ENCODE measurements at regions not wholly inside any gene's neighbourhood (a gene's known extent, or its start where the extent isn't known, plus 50 kb on each side); places are given as distances from the start of the nearest gene placed in this dataset.

DNA sequence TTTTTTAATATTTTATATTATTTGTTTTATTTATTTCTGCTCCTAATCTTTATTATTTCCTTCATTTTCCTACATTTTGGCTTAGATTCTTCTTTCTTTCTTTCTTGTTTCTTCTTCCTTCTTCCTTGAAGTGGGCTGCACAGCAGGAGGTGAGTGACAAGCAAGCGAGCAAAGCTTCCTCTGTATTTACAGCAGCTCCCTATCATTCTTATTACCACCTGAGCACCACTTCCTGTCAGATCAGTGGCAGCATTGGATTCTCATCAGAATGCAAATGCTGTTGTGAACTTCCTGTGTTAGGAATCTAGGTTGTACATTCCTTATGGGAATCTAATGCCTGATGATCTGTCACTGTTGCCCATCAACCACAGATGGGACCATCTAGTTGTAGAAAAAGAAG, 784.9 kb upstream of the LUZP2 start:
- no peaks in the 10 kb centered on the region for H3K4me1 Mint-ChIP-seq
- peaks cover 5 to 13% (median 8%) of the 10 kb centered on the region in 3 donors for H3K9me3 Mint-ChIP-seq
- no peaks in the 10 kb centered on the region for H3K36me3 Mint-ChIP-seq
- no peaks in the 10 kb centered on the region for H3K27me3 Mint-ChIP-seq
- no peak overlapping the region for H3K4me3 Mint-ChIP-seq
- H3K27ac Mint-ChIP-seq: no peak overlapping the region

DNA sequence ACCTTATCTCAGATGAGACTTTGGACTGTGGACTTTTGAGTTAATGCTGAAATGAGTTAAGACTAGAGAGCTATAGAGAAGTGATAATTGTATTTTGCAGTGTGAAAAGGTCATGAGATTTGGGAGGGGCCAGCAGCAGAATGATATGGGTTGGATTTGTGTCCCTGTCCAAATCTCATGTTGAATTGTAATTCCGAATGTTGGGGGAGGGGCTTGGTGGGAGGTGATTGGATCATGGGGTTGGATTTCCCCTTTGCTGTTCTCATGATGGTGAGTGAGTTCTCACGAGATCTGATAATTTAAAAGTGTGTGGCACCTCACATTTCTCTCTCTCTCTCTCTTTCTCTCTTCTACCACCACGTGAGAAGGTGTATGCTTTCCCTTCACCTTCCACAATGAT, 777.8 kb upstream of the LUZP2 start:
- Mint-ChIP-seq H3K4me3 (no peak overlapping the region), H3K27me3 (no peaks in the 10 kb centered on the region), H3K36me3 (no peaks in the 10 kb centered on the region), H3K4me1 (no peaks in the 10 kb centered on the region), H3K9me3 (no peaks in the 10 kb centered on the region), H3K27ac (no peak overlapping the region)

DNA sequence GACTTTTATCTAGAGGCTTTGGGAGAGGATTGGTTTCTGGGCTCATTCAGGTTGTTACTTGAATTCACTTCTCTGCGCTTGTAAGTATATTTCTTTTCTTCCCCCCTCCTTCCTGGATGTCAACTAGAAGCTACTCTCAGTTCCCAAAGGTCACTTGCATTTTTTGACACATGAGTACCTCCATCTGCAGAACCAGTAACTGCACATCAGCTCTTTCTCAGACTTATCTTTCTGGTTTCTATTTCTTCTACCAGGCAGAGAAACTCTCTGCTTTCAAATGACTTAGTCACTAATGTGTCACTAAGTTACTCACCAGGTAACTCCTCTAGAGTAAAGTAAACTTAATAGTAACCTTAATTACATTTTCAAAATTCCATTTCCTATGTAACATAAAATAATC, 773.0 kb upstream of the LUZP2 start:
- no peaks in the 10 kb centered on the region for H3K27me3 Mint-ChIP-seq
- H3K9me3 Mint-ChIP-seq: peaks cover 0 to 3% (median 2%) of the 10 kb centered on the region in 3 donors
- H3K36me3 Mint-ChIP-seq: peaks cover 3% of the 10 kb centered on the region
- H3K27ac Mint-ChIP-seq: no peak overlapping the region
- H3K4me3 Mint-ChIP-seq: no peak overlapping the region
- H3K4me1 Mint-ChIP-seq: no peaks in the 10 kb centered on the region

DNA sequence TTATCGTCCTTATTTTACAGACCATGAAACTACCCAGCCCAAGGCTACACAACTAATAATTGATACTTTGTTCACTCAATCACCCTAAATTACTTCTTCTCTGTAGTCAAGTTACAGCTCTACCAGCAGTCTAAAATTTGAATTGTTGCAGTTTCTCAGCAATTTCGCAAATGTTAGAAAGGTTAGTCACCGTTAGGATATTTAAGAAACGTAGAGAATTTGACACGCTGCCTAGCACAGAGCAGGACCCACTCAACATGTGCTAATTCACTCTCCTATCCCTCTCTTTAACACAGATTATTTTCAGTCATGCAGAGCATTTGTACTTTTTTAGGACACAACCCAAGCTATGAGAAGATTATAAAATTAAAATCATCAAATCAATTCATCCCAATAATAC, 771.1 kb upstream of the LUZP2 start:
- H3K4me3 Mint-ChIP-seq: no peak overlapping the region
- no peak overlapping the region for H3K27ac Mint-ChIP-seq
- H3K27me3 Mint-ChIP-seq: no peaks in the 10 kb centered on the region
- H3K4me1 Mint-ChIP-seq: no peaks in the 10 kb centered on the region
- peaks cover 3% of the 10 kb centered on the region for H3K36me3 Mint-ChIP-seq
- H3K9me3 Mint-ChIP-seq: peaks cover 0 to 3% (median 2%) of the 10 kb centered on the region in 3 donors

DNA sequence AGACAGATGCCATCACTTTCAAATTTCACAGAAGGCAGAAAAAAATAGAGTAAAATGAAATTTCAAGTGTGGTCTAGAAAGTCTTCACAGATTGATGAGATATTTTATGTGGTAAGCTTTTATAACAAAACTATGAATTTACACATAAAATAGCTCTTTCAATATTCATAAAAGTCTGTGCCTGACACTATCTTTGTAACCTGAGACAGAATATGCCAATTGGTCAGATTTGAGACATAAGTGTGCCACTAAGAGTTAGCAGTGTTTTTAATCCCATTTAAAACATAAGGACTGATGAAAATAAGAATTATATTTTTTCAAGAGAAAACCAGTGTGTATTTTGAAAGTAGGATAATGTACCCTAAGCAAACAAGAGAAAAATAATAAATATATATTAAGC, 769.5 kb upstream of the LUZP2 start:
- Mint-ChIP-seq H3K9me3 (peaks cover 0 to 3% (median 2%) of the 10 kb centered on the region in 3 donors), H3K4me1 (no peaks in the 10 kb centered on the region), H3K27me3 (no peaks in the 10 kb centered on the region), H3K36me3 (peaks cover 3% of the 10 kb centered on the region), H3K4me3 (no peak overlapping the region), H3K27ac (no peak overlapping the region)

DNA sequence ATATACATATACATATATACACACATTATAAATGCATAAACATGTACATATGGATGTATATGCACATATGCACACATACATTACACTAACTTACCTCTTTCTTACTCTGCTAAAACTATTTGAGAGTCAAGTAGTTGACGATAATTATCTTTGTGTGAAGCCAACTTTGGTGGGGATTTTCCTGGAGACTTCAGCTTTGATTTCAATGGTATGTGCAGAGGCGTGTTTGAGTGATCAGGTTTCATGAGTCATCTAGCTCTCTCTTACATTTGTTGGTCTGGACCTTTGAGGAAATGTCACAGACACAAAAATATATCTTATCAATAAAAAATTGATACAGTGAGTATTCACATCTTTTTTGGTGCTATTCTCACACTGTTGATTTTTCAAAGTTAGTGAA, 769.1 kb upstream of the LUZP2 start:
- H3K4me1 Mint-ChIP-seq: no peaks in the 10 kb centered on the region
- H3K9me3 Mint-ChIP-seq: peaks cover 0 to 3% (median 2%) of the 10 kb centered on the region in 3 donors
- H3K27me3 Mint-ChIP-seq: no peaks in the 10 kb centered on the region
- H3K27ac Mint-ChIP-seq: no peak overlapping the region
- H3K4me3 Mint-ChIP-seq: no peak overlapping the region
- H3K36me3 Mint-ChIP-seq: peaks cover 3% of the 10 kb centered on the region

DNA sequence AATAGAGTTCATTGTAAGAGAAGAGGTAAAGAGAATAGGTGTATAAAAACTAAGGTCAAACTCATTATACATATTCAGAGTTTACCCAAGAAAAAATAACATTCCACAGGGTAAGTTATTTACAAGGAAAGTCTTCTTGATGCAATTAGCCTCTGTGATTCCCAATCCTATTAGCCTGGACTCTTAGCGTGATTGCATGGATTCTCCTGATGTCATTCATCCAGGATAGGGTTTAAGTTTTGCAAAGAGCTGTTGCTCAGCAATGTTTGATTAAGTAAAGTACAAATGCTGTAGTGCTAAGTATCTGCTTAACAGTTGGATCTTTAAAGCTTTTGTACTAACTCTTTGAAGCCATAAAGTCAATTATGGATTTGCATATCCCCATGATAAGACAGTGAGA, 767.8 kb upstream of the LUZP2 start:
- Mint-ChIP-seq H3K27me3 (no peaks in the 10 kb centered on the region), H3K36me3 (peaks cover 3% of the 10 kb centered on the region), H3K27ac (no peak overlapping the region), H3K9me3 (peaks cover 0 to 3% (median 3%) of the 10 kb centered on the region in 3 donors), H3K4me1 (no peaks in the 10 kb centered on the region), H3K4me3 (no peak overlapping the region)

DNA sequence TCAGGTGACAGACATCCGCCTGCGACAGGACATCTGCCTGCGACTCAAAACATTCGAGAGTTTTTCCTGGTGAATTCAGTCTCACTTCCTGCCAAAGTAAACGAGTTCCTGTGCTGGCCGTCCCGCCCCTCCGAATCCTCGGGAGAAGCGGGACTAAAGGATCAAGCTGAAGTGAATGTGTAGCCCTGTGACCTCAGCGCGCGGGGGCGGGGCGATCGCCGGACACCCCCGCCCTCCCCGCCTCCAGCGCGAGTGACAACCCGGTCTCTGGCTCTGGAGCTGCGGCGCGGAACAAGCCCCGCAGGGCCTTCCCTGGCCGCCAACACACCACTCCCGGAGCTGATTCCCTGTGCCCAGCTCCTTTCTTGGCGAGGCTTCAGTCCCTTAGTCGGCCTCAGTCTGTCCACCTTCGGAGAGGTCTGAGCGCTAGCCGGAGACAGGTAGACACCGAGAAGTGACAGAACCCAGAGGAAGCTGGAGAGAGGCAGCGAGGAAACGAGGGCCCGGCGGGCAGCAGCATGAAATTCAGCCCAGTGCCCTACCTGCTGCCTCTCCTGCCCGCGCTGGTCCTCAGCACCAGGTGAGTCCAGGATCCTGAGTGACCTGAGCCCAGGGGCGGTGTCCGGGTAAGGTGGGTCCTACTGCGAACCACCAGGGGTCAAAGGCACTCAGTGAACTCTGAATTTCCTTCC, 766.4 kb upstream of the LUZP2 start:
- no peaks in the 10 kb centered on the region for H3K4me1 Mint-ChIP-seq
- peaks cover 5% of the 10 kb centered on the region for H3K36me3 Mint-ChIP-seq
- no peak overlapping the region for H3K4me3 Mint-ChIP-seq
- H3K27ac Mint-ChIP-seq: no peak overlapping the region
- peaks cover 3 to 6% (median 3%) of the 10 kb centered on the region in 3 donors for H3K9me3 Mint-ChIP-seq
- no peaks in the 10 kb centered on the region for H3K27me3 Mint-ChIP-seq

DNA sequence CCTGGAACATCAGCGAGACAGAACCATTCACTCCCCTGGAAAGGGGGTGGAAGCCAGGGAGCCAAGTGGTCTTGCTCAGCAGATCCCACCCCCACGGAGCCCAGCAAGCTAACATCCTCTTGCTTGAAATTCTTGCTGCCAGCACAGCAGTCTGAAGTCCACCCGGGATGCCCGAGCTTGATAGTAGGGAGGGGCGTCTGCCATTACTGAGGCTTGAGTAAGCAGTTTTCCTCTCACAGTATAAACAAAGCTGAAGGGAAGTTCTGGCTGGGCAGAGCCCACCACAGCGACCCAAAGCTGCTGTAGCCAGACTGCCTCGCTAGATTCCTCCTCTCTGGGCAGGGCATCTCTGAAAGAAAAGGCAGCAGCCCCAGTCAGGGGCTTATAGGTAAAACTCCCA, 764.8 kb upstream of the LUZP2 start:
- H3K27ac Mint-ChIP-seq: no peak overlapping the region

DNA sequence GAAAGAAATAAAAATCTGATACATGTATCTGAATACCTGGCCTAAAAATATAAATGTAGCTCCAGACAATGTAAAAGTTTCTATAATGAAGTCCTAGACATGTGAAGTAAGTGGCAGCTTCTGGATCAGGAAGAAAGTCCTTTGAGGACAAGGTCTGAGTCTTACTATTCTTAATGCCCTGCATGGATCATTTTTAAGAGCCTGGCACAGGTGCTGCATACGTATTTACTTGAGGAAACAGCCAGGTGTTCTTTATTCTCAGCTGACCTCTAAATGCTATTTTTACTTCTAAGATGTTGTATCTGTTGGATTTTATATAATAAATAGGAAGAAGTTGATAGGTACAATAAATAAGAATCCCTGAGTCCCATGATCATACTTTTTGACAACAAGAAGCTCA, 750.0 kb upstream of the LUZP2 start:
- Mint-ChIP-seq H3K27me3 (no peaks in the 10 kb centered on the region), H3K27ac (no peak overlapping the region), H3K9me3 (peaks cover 4 to 6% (median 4%) of the 10 kb centered on the region in 3 donors), H3K36me3 (no peaks in the 10 kb centered on the region), H3K4me3 (no peak overlapping the region), H3K4me1 (no peaks in the 10 kb centered on the region)

More for the DNA sequence above, 764.8 kb upstream of the LUZP2 start:
- Mint-ChIP-seq H3K9me3 (peaks cover under 1 to 8% (median 6%) of the 10 kb centered on the region in 3 donors), H3K36me3 (peaks cover 2% of the 10 kb centered on the region), H3K27me3 (no peaks in the 10 kb centered on the region), H3K4me1 (no peaks in the 10 kb centered on the region), H3K4me3 (no peak overlapping the region)

DNA sequence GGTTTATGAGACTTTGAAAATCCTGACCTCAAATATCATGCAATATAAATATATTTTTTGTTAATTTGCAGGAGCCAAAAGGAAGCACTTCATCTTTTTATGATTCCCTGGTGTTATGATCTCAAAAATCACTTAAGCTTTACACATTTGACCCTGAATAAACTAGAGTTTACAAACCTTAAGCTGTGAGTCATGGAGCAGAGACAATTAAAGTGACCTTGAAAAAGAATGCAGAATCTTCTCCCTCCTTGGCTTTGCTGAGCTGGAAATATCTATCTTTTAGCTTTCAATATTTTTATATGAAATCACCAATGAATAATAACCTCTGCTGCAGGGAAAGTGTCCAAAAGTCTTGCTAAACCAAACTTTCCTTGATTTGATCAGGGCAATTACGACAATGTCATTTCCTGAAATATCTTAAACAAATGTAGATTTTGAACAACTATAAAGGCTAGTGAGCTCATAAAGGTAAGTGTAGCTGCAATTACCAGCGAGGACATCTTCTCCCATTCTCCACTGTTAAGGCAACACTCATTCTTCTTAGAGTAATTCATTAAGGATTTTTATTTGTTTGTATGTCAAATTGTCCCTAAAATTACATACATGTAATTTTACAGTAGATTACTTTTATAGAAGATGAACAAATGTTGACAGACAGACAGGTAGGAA, 747.0 kb upstream of the LUZP2 start:
- Mint-ChIP-seq H3K4me1 (no peaks in the 10 kb centered on the region), H3K4me3 (no peak overlapping the region), H3K27me3 (no peaks in the 10 kb centered on the region), H3K9me3 (peaks cover 0 to 3% (median 2%) of the 10 kb centered on the region in 3 donors), H3K27ac (no peak overlapping the region), H3K36me3 (no peaks in the 10 kb centered on the region)

DNA sequence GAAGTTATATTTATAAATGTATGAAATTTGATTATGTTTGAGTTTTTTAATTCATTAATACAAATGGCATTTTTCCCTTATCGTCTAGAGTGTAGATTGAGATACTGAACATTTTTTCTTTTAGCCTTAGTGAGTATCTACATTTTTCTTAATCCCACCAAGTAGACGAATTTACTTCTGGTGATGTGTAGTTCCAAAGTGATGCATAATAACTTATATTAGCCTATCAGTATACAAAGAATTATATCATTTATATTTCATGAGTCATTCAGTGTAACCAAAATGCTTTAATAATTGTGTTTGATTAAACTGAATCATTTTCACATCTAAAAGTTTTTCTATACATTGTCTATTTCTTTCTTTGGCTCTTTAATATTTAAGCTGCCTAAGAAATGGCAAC, 745.6 kb upstream of the LUZP2 start:
- H3K9me3 Mint-ChIP-seq: peaks cover 0 to 3% (median 2%) of the 10 kb centered on the region in 3 donors
- no peak overlapping the region for H3K4me3 Mint-ChIP-seq
- H3K27ac Mint-ChIP-seq: no peak overlapping the region
- no peaks in the 10 kb centered on the region for H3K27me3 Mint-ChIP-seq
- no peaks in the 10 kb centered on the region for H3K4me1 Mint-ChIP-seq
- no peaks in the 10 kb centered on the region for H3K36me3 Mint-ChIP-seq

DNA sequence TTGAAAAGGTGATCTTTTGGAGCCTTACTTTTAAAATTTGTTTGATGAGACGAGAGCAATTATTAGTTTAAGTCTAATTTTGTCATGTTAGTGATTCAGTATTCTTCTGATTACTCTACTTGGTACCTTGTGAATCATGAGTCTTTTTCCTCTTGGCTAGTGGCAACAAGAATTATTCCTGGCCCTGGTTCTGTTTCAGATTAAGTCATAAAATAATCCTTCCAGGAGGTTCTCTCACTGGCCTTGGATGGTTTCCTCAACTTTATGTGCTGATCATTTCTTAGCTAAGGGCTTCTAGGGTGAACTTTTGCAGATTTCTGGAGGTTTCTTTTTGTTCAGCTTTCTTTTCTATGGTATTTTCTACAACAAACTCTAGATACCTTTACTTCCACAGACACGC, 741.8 kb upstream of the LUZP2 start:
- Mint-ChIP-seq H3K9me3 (peaks cover 0 to 2% (median 0%) of the 10 kb centered on the region in 3 donors), H3K27ac (no peak overlapping the region), H3K4me1 (no peaks in the 10 kb centered on the region), H3K36me3 (no peaks in the 10 kb centered on the region), H3K4me3 (no peak overlapping the region), H3K27me3 (no peaks in the 10 kb centered on the region)

DNA sequence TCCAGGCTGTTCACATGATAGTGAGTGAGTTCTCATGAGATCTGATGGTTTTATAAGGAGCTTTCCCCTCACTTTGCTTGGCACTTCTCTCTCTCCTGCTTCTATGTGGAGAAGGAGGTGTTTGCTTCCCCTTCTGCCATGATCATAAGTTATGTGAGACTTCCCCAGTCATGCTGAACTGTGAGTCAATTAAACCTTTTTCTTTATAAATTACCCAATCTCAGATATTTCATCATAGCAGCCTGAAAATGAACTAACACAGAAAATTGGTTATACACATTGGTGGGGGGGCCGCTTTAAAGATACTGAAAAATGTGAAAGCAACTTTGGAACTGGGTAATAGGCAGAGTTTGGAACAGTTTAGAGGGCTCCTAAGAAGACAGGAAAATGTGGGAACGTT, 741.1 kb upstream of the LUZP2 start:
- Mint-ChIP-seq H3K9me3 (peaks cover 0 to 2% (median 2%) of the 10 kb centered on the region in 3 donors), H3K36me3 (no peaks in the 10 kb centered on the region)

DNA sequence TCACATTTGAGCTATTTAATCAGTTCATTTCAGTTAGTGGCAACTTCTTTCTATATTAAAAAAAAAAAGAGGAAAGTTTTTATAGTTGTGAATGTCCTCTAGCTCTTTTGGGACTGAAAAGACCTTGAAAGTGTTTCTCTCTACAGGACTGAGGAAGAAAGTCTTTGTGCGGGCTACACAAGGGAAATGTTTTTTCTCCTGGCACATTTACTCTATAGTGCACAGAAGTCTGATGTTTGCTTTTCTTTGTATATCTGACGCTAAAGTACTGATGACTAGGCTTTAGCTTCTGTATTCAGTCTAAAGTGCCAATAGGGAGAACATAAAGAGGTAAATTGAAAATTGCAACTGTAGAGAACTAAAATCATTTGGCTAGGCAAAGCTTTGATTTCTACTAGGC, 737.4 kb upstream of the LUZP2 start:
- no peak overlapping the region for H3K27ac Mint-ChIP-seq
- no peak overlapping the region for H3K4me3 Mint-ChIP-seq
- H3K9me3 Mint-ChIP-seq: peaks cover 0 to 7% (median 3%) of the 10 kb centered on the region in 3 donors
- no peaks in the 10 kb centered on the region for H3K36me3 Mint-ChIP-seq
- no peaks in the 10 kb centered on the region for H3K27me3 Mint-ChIP-seq
- no peaks in the 10 kb centered on the region for H3K4me1 Mint-ChIP-seq

More for the DNA sequence above, 741.1 kb upstream of the LUZP2 start:
- Mint-ChIP-seq H3K4me3 (no peak overlapping the region), H3K27me3 (no peaks in the 10 kb centered on the region), H3K27ac (no peak overlapping the region), H3K4me1 (no peaks in the 10 kb centered on the region)

DNA sequence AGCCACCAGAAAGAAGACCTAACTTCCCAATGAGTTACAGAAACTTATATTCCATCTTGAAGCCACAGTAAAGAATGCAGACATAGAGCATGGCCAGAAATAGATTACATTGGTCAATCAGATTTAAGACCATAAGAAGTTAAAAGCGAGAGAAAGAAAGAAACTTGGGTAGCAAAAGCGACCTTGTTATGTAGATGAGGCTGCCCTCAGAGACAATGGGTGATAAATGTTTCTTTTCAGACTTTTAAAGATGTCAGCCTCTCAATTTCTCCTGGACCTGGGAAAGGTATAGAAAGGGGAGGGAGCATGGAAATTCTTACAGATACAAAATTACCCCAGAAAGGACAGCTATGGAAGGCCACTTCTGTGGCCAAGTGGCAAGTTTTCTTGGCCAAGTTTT, 732.6 kb upstream of the LUZP2 start:
- H3K27me3 Mint-ChIP-seq: no peaks in the 10 kb centered on the region
- no peak overlapping the region for H3K27ac Mint-ChIP-seq
- peaks cover 0 to 11% (median 3%) of the 10 kb centered on the region in 3 donors for H3K9me3 Mint-ChIP-seq
- no peaks in the 10 kb centered on the region for H3K36me3 Mint-ChIP-seq
- H3K4me3 Mint-ChIP-seq: no peak overlapping the region
- no peaks in the 10 kb centered on the region for H3K4me1 Mint-ChIP-seq
